RPMI8226 (cell line): ENCODE measurements at regions not wholly inside any gene's neighbourhood (a gene's known extent, or its start where the extent isn't known, plus 50 kb on each side); places are given as distances from the start of the nearest gene placed in this dataset.
"Not testable (repeated sequence)": the region's sequence is repeated elsewhere in the genome, so short reads cannot be mapped to it uniquely, and the experiment has no call there.

ENCODE experiments used
- DNase-seq: peaks from one replicate; pipeline ENCODE4 v3.0.0-alpha.2; 2015

GRCh38 chr5:57642698-57643097 lies 160.1 kb upstream of the ACTBL2 start:
- peak; percentile 8 for DNase-seq

GRCh38 chr5:57642066-57642465 lies 159.5 kb upstream of the ACTBL2 start:
- DNase-seq = no peak

- DNase-seq = no peak
Measured at GRCh38 chr5:57635146-57635777, 152.7 kb upstream of the ACTBL2 start.

GRCh38 chr5:57632937-57633336 lies 150.3 kb upstream of the ACTBL2 start:
- no peak for DNase-seq

- not testable (repeated sequence) for DNase-seq
Measured at GRCh38 chr5:57631139-57631538, 148.5 kb upstream of the ACTBL2 start.

GRCh38 chr5:57627661-57628060 lies 145.1 kb upstream of the ACTBL2 start:
- DNase-seq = no peak

GRCh38 chr5:57626703-57627102 lies 144.1 kb upstream of the ACTBL2 start:
- DNase-seq = no peak

GRCh38 chr5:57621624-57622023 lies 139.0 kb upstream of the ACTBL2 start:
- no peak for DNase-seq

GRCh38 chr5:57618767-57619381 lies 136.3 kb upstream of the ACTBL2 start:
- peak; percentile 8 for DNase-seq

GRCh38 chr5:57613741-57614140 lies 131.1 kb upstream of the ACTBL2 start:
- no peak for DNase-seq

GRCh38 chr5:57611177-57611576 lies 128.6 kb upstream of the ACTBL2 start:
- no peak for DNase-seq

GRCh38 chr5:57608542-57608941 lies 125.9 kb upstream of the ACTBL2 start:
- no peak for DNase-seq

GRCh38 chr5:57601996-57602395 lies 119.4 kb upstream of the ACTBL2 start:
- DNase-seq = no peak

GRCh38 chr5:57600321-57600720 lies 117.7 kb upstream of the ACTBL2 start:
- DNase-seq = no peak

- DNase-seq = no peak
Measured at GRCh38 chr5:57598756-57599155, 116.1 kb upstream of the ACTBL2 start.

- DNase-seq = no peak
Measured at GRCh38 chr5:57598097-57598496, 115.5 kb upstream of the ACTBL2 start.

GRCh38 chr5:57595523-57595991 lies 112.9 kb upstream of the ACTBL2 start:
- no peak for DNase-seq

- DNase-seq = no peak
Measured at GRCh38 chr5:57594436-57594835, 111.8 kb upstream of the ACTBL2 start.

- DNase-seq = no peak
Measured at GRCh38 chr5:57592236-57592635, 109.6 kb upstream of the ACTBL2 start.

- DNase-seq = no peak
Measured at GRCh38 chr5:57586649-57587048, 104.0 kb upstream of the ACTBL2 start.

- no peak for DNase-seq
Measured at GRCh38 chr5:57582578-57583070, 100.0 kb upstream of the ACTBL2 start.

- DNase-seq = no peak
Measured at GRCh38 chr5:57581772-57582171, 99.2 kb upstream of the ACTBL2 start.

- DNase-seq = no peak
Measured at GRCh38 chr5:57581222-57581621, 98.6 kb upstream of the ACTBL2 start.

GRCh38 chr5:57577432-57578175 lies 95.0 kb upstream of the ACTBL2 start:
- peak; percentile 31 for DNase-seq
